Ectodermal cell (in vitro differentiated cells): ENCODE measurements at regions not wholly inside any gene's neighbourhood (a gene's known extent, or its start where the extent isn't known, plus 50 kb on each side); places are given as distances from the start of the nearest gene placed in this dataset.

Experiments used
- H3K27ac ChIP-seq: 2 replicates; pipeline ENCODE4 v1.7.0; 2013; ENCODE audit warnings: mild to moderate bottlenecking, low read depth, low read length; ENCODE audit not compliant: insufficient read depth, poor library complexity, severe bottlenecking
- H3K27me3 ChIP-seq: 2 replicates; pipeline ENCODE4 v1.7.0; 2013; ENCODE audit warnings: mild to moderate bottlenecking, low read length; ENCODE audit not compliant: insufficient read depth, control insufficient read depth, poor library complexity, severe bottlenecking
- H3K36me3 ChIP-seq: one replicate; pipeline ENCODE4 v1.7.0; 2013; ENCODE audit warnings: low read length; ENCODE audit not compliant: control insufficient read depth, insufficient read depth
- H3K4me1 ChIP-seq: one replicate; pipeline ENCODE4 v1.7.0; 2013; ENCODE audit warnings: low read length; ENCODE audit not compliant: control insufficient read depth, insufficient read depth
- H3K4me3 ChIP-seq: 2 replicates; pipeline ENCODE4 v1.7.0; 2013; ENCODE audit warnings: low read depth, low read length, control low read depth; ENCODE audit not compliant: insufficient read depth
- H3K9me3 ChIP-seq: 2 replicates; pipeline ENCODE4 v1.7.0; 2013; ENCODE audit warnings: mild to moderate bottlenecking, low read length, moderate library complexity; ENCODE audit not compliant: control insufficient read depth
- WGBS, 2 experiments: methylation state at CpG; one replicate each; pipeline ENCODE4 v1.1.7; 2013; ENCODE audit warnings: missing lambda C conversion rate in 2 of 2; 5-methylcytosine and 5-hydroxymethylcytosine counted together

GRCh38 chr12:91364471-91365184, 182.0 kb upstream of the DCN start:
- no peaks in the 10 kb centered on the region for H3K9me3 ChIP-seq
- 94 to 95% methylated on average over 4 to 5 of the region's 5 CpGs for WGBS, 2 experiments
- no peaks in the 10 kb centered on the region for H3K27me3 ChIP-seq
- H3K27ac ChIP-seq: no peak overlapping the region
- H3K4me3 ChIP-seq: no peak overlapping the region
- no peaks in the 10 kb centered on the region for H3K4me1 ChIP-seq
- H3K36me3 ChIP-seq: no peaks in the 10 kb centered on the region

GRCh38 chr12:91361864-91362263, 179.2 kb upstream of the DCN start:
- Histone ChIP-seq H3K4me3 (no peak overlapping the region), H3K27ac (no peak overlapping the region), H3K4me1 (no peaks in the 10 kb centered on the region), H3K36me3 (no peaks in the 10 kb centered on the region), H3K27me3 (no peaks in the 10 kb centered on the region), H3K9me3 (no peaks in the 10 kb centered on the region)
- WGBS, 2 experiments: 69 to 85% methylated on average over 3 to 5 of the region's 5 CpGs

GRCh38 chr12:91357381-91357780, 174.8 kb upstream of the DCN start:
- Histone ChIP-seq H3K4me1 (no peaks in the 10 kb centered on the region), H3K27ac (no peak overlapping the region), H3K9me3 (no peaks in the 10 kb centered on the region), H3K36me3 (no peaks in the 10 kb centered on the region), H3K4me3 (no peak overlapping the region), H3K27me3 (no peaks in the 10 kb centered on the region)
- 93 to 94% methylated on average over 2 of the region's 2 CpGs for WGBS, 2 experiments

- H3K4me1 ChIP-seq: no peaks in the 10 kb centered on the region
- no CpG with 5 or more reads among the region's 1 CpG for WGBS, 2 experiments
- H3K27me3 ChIP-seq: no peaks in the 10 kb centered on the region
- no peak overlapping the region for H3K4me3 ChIP-seq
- H3K9me3 ChIP-seq: peaks cover 2% of the 10 kb centered on the region
- H3K36me3 ChIP-seq: no peaks in the 10 kb centered on the region
- H3K27ac ChIP-seq: no peak overlapping the region
These were observed 173.8 kb upstream of the DCN start for GRCh38 chr12:91356405-91356804.

GRCh38 chr12:91355150-91356006, 172.8 kb upstream of the DCN start:
- H3K4me3 ChIP-seq: no peak overlapping the region
- 44 to 45% methylated on average over 8 of the region's 8 CpGs for WGBS, 2 experiments
- H3K9me3 ChIP-seq: peaks cover 2% of the 10 kb centered on the region
- no peaks in the 10 kb centered on the region for H3K4me1 ChIP-seq
- no peaks in the 10 kb centered on the region for H3K36me3 ChIP-seq
- no peaks in the 10 kb centered on the region for H3K27me3 ChIP-seq
- H3K27ac ChIP-seq: no peak overlapping the region

- H3K4me1 ChIP-seq: no peaks in the 10 kb centered on the region
- no peak overlapping the region for H3K27ac ChIP-seq
- no peaks in the 10 kb centered on the region for H3K27me3 ChIP-seq
- WGBS, 2 experiments: 100% methylated on average over 1 of the region's 1 CpG; no CpG with 5 or more reads in 1 of the 2 experiments
- no peaks in the 10 kb centered on the region for H3K36me3 ChIP-seq
- H3K9me3 ChIP-seq: peaks cover 2% of the 10 kb centered on the region
- no peak overlapping the region for H3K4me3 ChIP-seq
These were observed 170.6 kb upstream of the DCN start for GRCh38 chr12:91353266-91353665.

GRCh38 chr12:91349476-91349875, 166.9 kb upstream of the DCN start:
- Histone ChIP-seq H3K36me3 (no peaks in the 10 kb centered on the region), H3K27me3 (no peaks in the 10 kb centered on the region), H3K4me1 (no peaks in the 10 kb centered on the region), H3K27ac (no peak overlapping the region), H3K9me3 (peaks cover 2% of the 10 kb centered on the region), H3K4me3 (no peak overlapping the region)
- 94 to 96% methylated on average over 2 of the region's 2 CpGs for WGBS, 2 experiments

- H3K27ac ChIP-seq: no peak overlapping the region
- H3K4me3 ChIP-seq: no peak overlapping the region
- no peaks in the 10 kb centered on the region for H3K27me3 ChIP-seq
- peaks cover 2% of the 10 kb centered on the region for H3K9me3 ChIP-seq
- no peaks in the 10 kb centered on the region for H3K4me1 ChIP-seq
- 97 to 98% methylated on average over 3 of the region's 3 CpGs for WGBS, 2 experiments
- H3K36me3 ChIP-seq: no peaks in the 10 kb centered on the region
These were observed 165.0 kb upstream of the DCN start for GRCh38 chr12:91347481-91348214.

GRCh38 chr12:91346827-91347226, 164.2 kb upstream of the DCN start:
- no peaks in the 10 kb centered on the region for H3K27me3 ChIP-seq
- H3K4me3 ChIP-seq: no peak overlapping the region
- no peak overlapping the region for H3K27ac ChIP-seq
- H3K36me3 ChIP-seq: no peaks in the 10 kb centered on the region
- 86 to 95% methylated on average over 1 of the region's 1 CpG for WGBS, 2 experiments
- peaks cover 2% of the 10 kb centered on the region for H3K9me3 ChIP-seq
- H3K4me1 ChIP-seq: no peaks in the 10 kb centered on the region

GRCh38 chr12:91344408-91344807, 161.8 kb upstream of the DCN start:
- Histone ChIP-seq H3K9me3 (no peaks in the 10 kb centered on the region), H3K27me3 (no peaks in the 10 kb centered on the region), H3K36me3 (no peaks in the 10 kb centered on the region), H3K4me3 (no peak overlapping the region), H3K27ac (no peak overlapping the region), H3K4me1 (no peaks in the 10 kb centered on the region)
- 93 to 98% methylated on average over 2 of the region's 2 CpGs for WGBS, 2 experiments
